ENCODE measurements at regions not wholly inside any gene's neighbourhood (a gene's known extent, or its start where the extent isn't known, plus 50 kb on each side); places are given as distances from the start of the nearest gene placed in this dataset.

DNA sequence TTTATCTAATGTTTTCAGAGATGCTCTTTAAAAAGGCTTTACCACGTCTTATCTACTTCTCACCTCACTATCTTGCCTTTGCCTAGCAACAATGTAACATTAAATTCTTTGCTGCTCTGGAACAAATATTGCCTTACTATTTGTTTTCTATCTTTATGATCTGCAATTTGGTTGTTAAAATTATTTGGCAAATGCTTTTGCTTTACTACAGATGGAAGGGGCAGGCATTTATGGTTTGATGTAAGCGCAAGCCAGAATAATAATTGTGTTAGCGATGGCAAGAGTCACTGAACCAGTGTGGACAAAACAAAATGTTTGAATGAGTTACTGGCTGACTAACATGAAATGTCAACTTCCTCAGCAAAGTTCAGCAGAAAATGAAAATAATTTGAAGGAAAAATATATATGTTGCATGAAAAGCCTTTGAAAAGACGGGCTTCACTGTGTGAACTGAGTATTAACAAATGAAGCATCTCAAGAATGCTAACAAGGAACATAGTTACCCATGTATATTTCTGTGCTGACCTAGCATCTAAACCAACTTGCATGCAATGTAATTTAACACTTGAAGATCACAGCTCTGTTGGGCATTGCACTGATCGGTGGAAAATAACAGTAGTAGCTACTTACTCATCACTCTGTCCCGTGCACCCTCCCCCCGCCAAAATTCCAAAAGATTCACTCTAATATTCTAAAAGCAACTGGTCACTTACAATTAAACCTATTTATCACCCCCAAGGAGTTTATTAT lies 454.0 kb upstream of the ARHGEF26 start:
- Histone ChIP-seq H3K79me2 (ENCODE audit: insufficient read depth, low read length) (no peaks in the 10 kb centered on the region), H3K27ac (ENCODE audit: low read length) (no peak overlapping the region), H3K9ac (ENCODE audit: low read depth, low read length) (no peak overlapping the region), H3K27me3 (ENCODE audit: insufficient read depth, low read length, poor library complexity) (no peaks in the 10 kb centered on the region), H4K20me1 (ENCODE audit: insufficient read depth, low read length) (no peaks in the 10 kb centered on the region), H3K9me3 (ENCODE audit: insufficient read depth, low read length, severe bottlenecking) (no peaks in the 10 kb centered on the region), H3K4me2 (ENCODE audit: insufficient read depth, low read length) (no peak overlapping the region), H3K4me1 (ENCODE audit: insufficient read depth, low read length) (no peaks in the 10 kb centered on the region), H3K4me3 (ENCODE audit: low read depth in 1 of 2, low read length in 2 of 2) (no peak overlapping the region), H2AFZ (ENCODE audit: low read depth, low read length) (no peak overlapping the region), H3K36me3 (ENCODE audit: insufficient read depth, low read length) (no peaks in the 10 kb centered on the region)
- no peak for TF ChIP-seq EZH2 (IDR thresholded peaks at IDR 0.05; ENCODE audit: borderline replicate concordance, low read depth, low read length, severe bottlenecking)
- TF ChIP-seq, protein P1, sequence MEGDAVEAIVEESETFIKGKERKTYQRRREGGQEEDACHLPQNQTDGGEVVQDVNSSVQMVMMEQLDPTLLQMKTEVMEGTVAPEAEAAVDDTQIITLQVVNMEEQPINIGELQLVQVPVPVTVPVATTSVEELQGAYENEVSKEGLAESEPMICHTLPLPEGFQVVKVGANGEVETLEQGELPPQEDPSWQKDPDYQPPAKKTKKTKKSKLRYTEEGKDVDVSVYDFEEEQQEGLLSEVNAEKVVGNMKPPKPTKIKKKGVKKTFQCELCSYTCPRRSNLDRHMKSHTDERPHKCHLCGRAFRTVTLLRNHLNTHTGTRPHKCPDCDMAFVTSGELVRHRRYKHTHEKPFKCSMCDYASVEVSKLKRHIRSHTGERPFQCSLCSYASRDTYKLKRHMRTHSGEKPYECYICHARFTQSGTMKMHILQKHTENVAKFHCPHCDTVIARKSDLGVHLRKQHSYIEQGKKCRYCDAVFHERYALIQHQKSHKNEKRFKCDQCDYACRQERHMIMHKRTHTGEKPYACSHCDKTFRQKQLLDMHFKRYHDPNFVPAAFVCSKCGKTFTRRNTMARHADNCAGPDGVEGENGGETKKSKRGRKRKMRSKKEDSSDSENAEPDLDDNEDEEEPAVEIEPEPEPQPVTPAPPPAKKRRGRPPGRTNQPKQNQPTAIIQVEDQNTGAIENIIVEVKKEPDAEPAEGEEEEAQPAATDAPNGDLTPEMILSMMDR (IDR thresholded peaks at IDR 0.05; ENCODE audit: borderline replicate concordance, extremely low read depth, low read length, poor library complexity, severe bottlenecking) = no peak
- no peak for DNase-seq
- ATAC-seq (ENCODE audit: insufficient read depth, low read depth) = no peak

DNA sequence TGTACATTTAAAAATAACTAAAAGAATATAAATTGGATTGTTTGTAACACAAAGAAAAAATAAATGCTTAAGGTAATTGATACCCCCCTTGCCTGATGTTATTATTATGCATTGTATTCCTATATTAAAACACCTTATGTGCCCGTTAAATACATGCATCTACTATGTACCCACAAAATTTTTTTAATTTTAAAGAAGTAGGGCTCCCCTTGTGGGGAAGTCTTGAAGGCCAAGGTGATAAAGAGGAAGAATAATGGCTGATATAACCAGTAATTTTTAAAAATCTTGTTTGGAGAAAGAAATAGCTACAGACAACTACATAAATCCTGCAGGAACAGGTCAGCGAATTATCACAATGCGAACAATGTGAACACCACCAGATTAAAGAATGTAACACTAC lies 451.7 kb upstream of the ARHGEF26 start:
- no peak for ATAC-seq (ENCODE audit: insufficient read depth, low read depth)
- H2AFZ ChIP-seq (ENCODE audit: low read depth, low read length) = no peak overlapping the region
- no peaks in the 10 kb centered on the region for H3K4me1 ChIP-seq (ENCODE audit: insufficient read depth, low read length)
- no peak overlapping the region for H3K4me2 ChIP-seq (ENCODE audit: insufficient read depth, low read length)
- no peaks in the 10 kb centered on the region for H3K9me3 ChIP-seq (ENCODE audit: insufficient read depth, low read length, severe bottlenecking)
- TF ChIP-seq, protein P1 (IDR thresholded peaks at IDR 0.05; ENCODE audit: borderline replicate concordance, extremely low read depth, low read length, poor library complexity, severe bottlenecking) = no peak
- no peak for TF ChIP-seq EZH2 (IDR thresholded peaks at IDR 0.05; ENCODE audit: borderline replicate concordance, low read depth, low read length, severe bottlenecking)
- no peak overlapping the region for H3K4me3 ChIP-seq (ENCODE audit: low read depth in 1 of 2, low read length in 2 of 2)
- no peaks in the 10 kb centered on the region for H4K20me1 ChIP-seq (ENCODE audit: insufficient read depth, low read length)
- no peaks in the 10 kb centered on the region for H3K27me3 ChIP-seq (ENCODE audit: insufficient read depth, low read length, poor library complexity)
- H3K36me3 ChIP-seq (ENCODE audit: insufficient read depth, low read length) = no peaks in the 10 kb centered on the region
- DNase-seq = no peak
- H3K9ac ChIP-seq (ENCODE audit: low read depth, low read length) = no peak overlapping the region
- H3K27ac ChIP-seq (ENCODE audit: low read length) = no peak overlapping the region
- no peaks in the 10 kb centered on the region for H3K79me2 ChIP-seq (ENCODE audit: insufficient read depth, low read length)

DNA sequence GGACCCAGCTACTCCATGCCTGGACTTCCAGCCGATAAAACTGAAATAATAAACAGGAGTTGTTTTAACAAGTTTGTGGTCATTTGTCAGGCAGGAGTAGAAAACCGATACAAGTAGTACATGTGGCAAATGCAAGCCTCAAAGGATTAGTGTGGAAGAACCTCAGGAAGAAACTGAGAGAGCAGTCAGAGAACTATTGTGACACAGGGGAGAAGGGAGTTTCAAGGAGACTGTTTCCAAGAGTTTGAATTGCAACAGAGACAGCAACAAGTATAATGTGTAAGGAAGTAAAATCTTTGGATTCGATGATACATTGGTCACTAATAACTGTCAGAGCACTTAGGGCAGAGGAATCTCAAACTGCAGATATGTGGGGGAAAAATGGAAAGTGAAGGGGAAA lies 450.6 kb upstream of the ARHGEF26 start:
- no peaks in the 10 kb centered on the region for H3K9me3 ChIP-seq (ENCODE audit: insufficient read depth, low read length, severe bottlenecking)
- H3K4me2 ChIP-seq (ENCODE audit: insufficient read depth, low read length) = no peak overlapping the region
- H3K27ac ChIP-seq (ENCODE audit: low read length) = no peak overlapping the region
- H3K79me2 ChIP-seq (ENCODE audit: insufficient read depth, low read length) = no peaks in the 10 kb centered on the region
- H4K20me1 ChIP-seq (ENCODE audit: insufficient read depth, low read length) = no peaks in the 10 kb centered on the region
- no peak overlapping the region for H3K4me3 ChIP-seq (ENCODE audit: low read depth in 1 of 2, low read length in 2 of 2)
- no peaks in the 10 kb centered on the region for H3K36me3 ChIP-seq (ENCODE audit: insufficient read depth, low read length)
- H3K4me1 ChIP-seq (ENCODE audit: insufficient read depth, low read length) = no peaks in the 10 kb centered on the region
- DNase-seq (no peak), ATAC-seq (ENCODE audit: insufficient read depth, low read depth) (no peak)
- TF ChIP-seq, protein P1 (IDR thresholded peaks at IDR 0.05; ENCODE audit: borderline replicate concordance, extremely low read depth, low read length, poor library complexity, severe bottlenecking) = no peak
- TF ChIP-seq EZH2 (IDR thresholded peaks at IDR 0.05; ENCODE audit: borderline replicate concordance, low read depth, low read length, severe bottlenecking) = no peak
- no peaks in the 10 kb centered on the region for H3K27me3 ChIP-seq (ENCODE audit: insufficient read depth, low read length, poor library complexity)
- no peak overlapping the region for H2AFZ ChIP-seq (ENCODE audit: low read depth, low read length)
- H3K9ac ChIP-seq (ENCODE audit: low read depth, low read length) = no peak overlapping the region
